Neural cell (in vitro differentiated cells): ENCODE measurements at regions not wholly inside any gene's neighbourhood (a gene's known extent, or its start where the extent isn't known, plus 50 kb on each side); places are given as distances from the start of the nearest gene placed in this dataset.

Source experiments
- H2AFZ ChIP-seq: fragments of 200-600, 300-800 bp; sonication (generic), shearing (Covaris generic); 2 replicates; pipeline ENCODE4 v1.6.0; 2014; ENCODE audit warnings: low read depth, mild to moderate bottlenecking, antibody characterized with exemption, low read length, moderate library complexity
- H3F3A ChIP-seq: fragments of 200-600 bp; shearing (Covaris generic); 2 replicates; pipeline ENCODE4 v1.6.1; 2016; ENCODE audit warnings: mild to moderate bottlenecking, moderate library complexity, mixed read lengths, antibody characterized with exemption, low read length; ENCODE audit not compliant: insufficient read depth, poor library complexity, severe bottlenecking
- H3K27ac ChIP-seq: fragments of 200-600, 300-800 bp; sonication (generic), shearing (Covaris generic); 2 replicates; pipeline ENCODE4 v1.5.1; 2014; ENCODE audit warnings: mild to moderate bottlenecking, low read length, moderate library complexity
- H3K27me3 ChIP-seq: fragments of 300-800, 200-600 bp; sonication (generic), shearing (Covaris generic); 2 replicates; pipeline ENCODE4 v1.6.0; 2014; ENCODE audit warnings: mild to moderate bottlenecking, low read depth, low read length, moderate library complexity; ENCODE audit not compliant: insufficient read depth
- H3K36me3 ChIP-seq: fragments of 300-800, 200-600 bp; sonication (generic), shearing (Covaris generic); 2 replicates; pipeline ENCODE4 v1.5.1; 2014; ENCODE audit warnings: mild to moderate bottlenecking, antibody characterized with exemption, low read length, moderate library complexity; ENCODE audit not compliant: insufficient read depth
- H3K4me2 ChIP-seq: fragments of 300-800, 200-600 bp; sonication (generic), shearing (Covaris generic); 2 replicates; pipeline ENCODE4 v1.6.0; 2014; ENCODE audit warnings: mild to moderate bottlenecking, low read length
- H3K4me3 ChIP-seq: fragments of 300-800, 200-600 bp; sonication (generic), shearing (Covaris generic); 2 replicates; pipeline ENCODE4 v1.5.1; 2014; ENCODE audit warnings: mild to moderate bottlenecking, low read length, moderate library complexity
- H3K79me2 ChIP-seq: fragments of 200-600 bp; shearing (Covaris generic); replicated peaks from 2 replicates; pipeline ENCODE4 v1.6.0; 2014; ENCODE audit warnings: mild to moderate bottlenecking, low read length, moderate library complexity; ENCODE audit not compliant: insufficient read depth
- H3K9ac ChIP-seq: fragments of 300-800, 200-600 bp; sonication (generic), shearing (Covaris generic); 2 replicates; pipeline ENCODE4 v1.6.1; 2016; ENCODE audit warnings: mild to moderate bottlenecking, low read length, mixed read lengths
- H3K9me2 ChIP-seq: fragments of 200-600 bp; shearing (Covaris generic); 2 replicates; pipeline ENCODE4 v1.6.1; 2016; ENCODE audit warnings: mild to moderate bottlenecking, low read length, mixed read lengths; ENCODE audit not compliant: insufficient read depth
- H3K9me3 ChIP-seq: fragments of 200-600, 300-800 bp; sonication (generic), shearing (Covaris generic); 2 replicates; pipeline ENCODE4 v1.6.1; 2016; ENCODE audit warnings: mild to moderate bottlenecking, mixed run types, low read length, moderate library complexity, mixed read lengths
- H4K20me1 ChIP-seq: fragments of 200-600 bp; shearing (Covaris generic); 2 replicates; pipeline ENCODE4 v1.6.1; 2016; ENCODE audit warnings: mild to moderate bottlenecking, mixed run types; ENCODE audit not compliant: insufficient read depth
- EP300 ChIP-seq: fragments of 450-650 bp; conservative IDR thresholded peaks from 2 replicates; pipeline ENCODE4 v1.6.1; 2014; ENCODE audit warnings: antibody characterized with exemption, mild to moderate bottlenecking, moderate library complexity; ENCODE audit not compliant: poor library complexity, severe bottlenecking
- EZH2 ChIP-seq: fragments of 200-600, 300-800 bp; shearing (Covaris generic), sonication (generic); IDR thresholded peaks from 2 replicates; pipeline ENCODE4 v1.6.1; 2014; ENCODE audit warnings: antibody characterized with exemption, low read length, borderline replicate concordance, mild to moderate bottlenecking; ENCODE audit not compliant: insufficient read depth, poor library complexity, severe bottlenecking
- MXI1 ChIP-seq: fragments of 450-650 bp; conservative IDR thresholded peaks from 2 replicates; pipeline ENCODE4 v1.6.1; 2014; ENCODE audit warnings: antibody characterized with exemption, mild to moderate bottlenecking; ENCODE audit not compliant: poor library complexity, severe bottlenecking
- POLR2AphosphoS5 ChIP-seq: IDR thresholded peaks from 2 replicates; pipeline ENCODE4 v1.6.1; 2012
- RAD21 ChIP-seq: fragments of 450-650 bp; conservative IDR thresholded peaks from 2 replicates; pipeline ENCODE4 v1.6.1; 2014; ENCODE audit warnings: antibody characterized with exemption, mild to moderate bottlenecking, moderate library complexity
- REST ChIP-seq: IDR thresholded peaks from 2 replicates; pipeline ENCODE4 v1.6.1; 2012; ENCODE audit warnings: borderline replicate concordance
- SMC3 ChIP-seq: fragments of 450-650 bp; conservative IDR thresholded peaks from 2 replicates; pipeline ENCODE4 v1.6.1; 2014; ENCODE audit warnings: antibody characterized with exemption, mild to moderate bottlenecking, moderate library complexity; ENCODE audit not compliant: poor library complexity
- TAF1 ChIP-seq: IDR thresholded peaks from 2 replicates; pipeline ENCODE4 v1.6.1; 2012; ENCODE audit warnings: low read depth
- TF ChIP-seq, protein P1 (sequence below): fragments of 450-650 bp; IDR thresholded peaks from 2 replicates; pipeline ENCODE4 v1.5.1; 2014; ENCODE audit warnings: antibody characterized with exemption, mild to moderate bottlenecking, moderate library complexity; ENCODE audit not compliant: poor library complexity, severe bottlenecking

- H3K27me3 ChIP-seq = no peaks in the 10 kb centered on the region
- H3K4me3 ChIP-seq = no peak overlapping the region
- TF ChIP-seq EZH2 (no peak), POLR2AphosphoS5 (no peak), REST (no peak), RAD21 (no peak), MXI1 (no peak), EP300 (no peak), SMC3 (no peak), TAF1 (no peak)
- TF ChIP-seq, protein P1, sequence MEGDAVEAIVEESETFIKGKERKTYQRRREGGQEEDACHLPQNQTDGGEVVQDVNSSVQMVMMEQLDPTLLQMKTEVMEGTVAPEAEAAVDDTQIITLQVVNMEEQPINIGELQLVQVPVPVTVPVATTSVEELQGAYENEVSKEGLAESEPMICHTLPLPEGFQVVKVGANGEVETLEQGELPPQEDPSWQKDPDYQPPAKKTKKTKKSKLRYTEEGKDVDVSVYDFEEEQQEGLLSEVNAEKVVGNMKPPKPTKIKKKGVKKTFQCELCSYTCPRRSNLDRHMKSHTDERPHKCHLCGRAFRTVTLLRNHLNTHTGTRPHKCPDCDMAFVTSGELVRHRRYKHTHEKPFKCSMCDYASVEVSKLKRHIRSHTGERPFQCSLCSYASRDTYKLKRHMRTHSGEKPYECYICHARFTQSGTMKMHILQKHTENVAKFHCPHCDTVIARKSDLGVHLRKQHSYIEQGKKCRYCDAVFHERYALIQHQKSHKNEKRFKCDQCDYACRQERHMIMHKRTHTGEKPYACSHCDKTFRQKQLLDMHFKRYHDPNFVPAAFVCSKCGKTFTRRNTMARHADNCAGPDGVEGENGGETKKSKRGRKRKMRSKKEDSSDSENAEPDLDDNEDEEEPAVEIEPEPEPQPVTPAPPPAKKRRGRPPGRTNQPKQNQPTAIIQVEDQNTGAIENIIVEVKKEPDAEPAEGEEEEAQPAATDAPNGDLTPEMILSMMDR = no peak
- no peaks in the 10 kb centered on the region for H3K36me3 ChIP-seq
- no peaks in the 10 kb centered on the region for H3K9me2 ChIP-seq
- H3F3A ChIP-seq = no peaks in the 10 kb centered on the region
- H3K79me2 ChIP-seq = no peaks in the 10 kb centered on the region
- no peak overlapping the region for H3K27ac ChIP-seq
- no peak overlapping the region for H2AFZ ChIP-seq
- H3K9ac ChIP-seq = no peak overlapping the region
- no peak overlapping the region for H3K4me2 ChIP-seq
- no peaks in the 10 kb centered on the region for H3K9me3 ChIP-seq
- no peaks in the 10 kb centered on the region for H4K20me1 ChIP-seq
Measured at GRCh38 chr5:174982485-174982884, 258.1 kb downstream of the MSX2 start.

- Histone ChIP-seq H3K79me2 (no peaks in the 10 kb centered on the region), H3K36me3 (no peaks in the 10 kb centered on the region), H4K20me1 (no peaks in the 10 kb centered on the region), H3K9me2 (no peaks in the 10 kb centered on the region), H3K27ac (no peak overlapping the region), H3K4me3 (no peak overlapping the region), H3K9ac (no peak overlapping the region), H2AFZ (no peak overlapping the region), H3K27me3 (no peaks in the 10 kb centered on the region), H3K9me3 (no peaks in the 10 kb centered on the region), H3F3A (no peaks in the 10 kb centered on the region), H3K4me2 (no peak overlapping the region)
- TF ChIP-seq EZH2 = no peak
- no peak for TF ChIP-seq RAD21
- TF ChIP-seq, protein P1 = no peak
- TF ChIP-seq MXI1 = no peak
- no peak for TF ChIP-seq SMC3
- no peak for TF ChIP-seq REST
- TF ChIP-seq TAF1 = no peak
- no peak for TF ChIP-seq EP300
- no peak for TF ChIP-seq POLR2AphosphoS5
Measured at GRCh38 chr5:174981416-174981815, 257.0 kb downstream of the MSX2 start.
